ENCODE measurements at regions not wholly inside any gene's neighbourhood (a gene's known extent, or its start where the extent isn't known, plus 50 kb on each side); places are given as distances from the start of the nearest gene placed in this dataset.
"Not testable (repeated sequence)": the region's sequence is repeated elsewhere in the genome, so short reads cannot be mapped to it uniquely, and the experiment has no call there.

- not testable (repeated sequence) for TF ChIP-seq CTCF (conservative IDR thresholded peaks at IDR 0.05); ZFX (IDR thresholded peaks at IDR 0.05)
Measured at GRCh38 chr6:144505214-144505613, 220.1 kb downstream of the UTRN start.

Measured in C4-2B (cell line).